Glutamatergic neuron (in vitro differentiated cells): ENCODE measurements at regions not wholly inside any gene's neighbourhood (a gene's known extent, or its start where the extent isn't known, plus 50 kb on each side); places are given as distances from the start of the nearest gene placed in this dataset.

Experiments
- DNase-seq: peaks from one replicate; pipeline ENCODE4 v3.0.0; 2022
- H3K27ac Mint-ChIP-seq: one replicate; pipeline ENCODE4 v1.8.0; 2020; ENCODE audit warnings: mild to moderate bottlenecking, mixed read lengths, inconsistent platforms; ENCODE audit not compliant: unreplicated experiment
- H3K27me3 Mint-ChIP-seq: one replicate; pipeline ENCODE4 v1.8.0; 2020; ENCODE audit warnings: mild to moderate bottlenecking, moderate library complexity, mixed read lengths, inconsistent platforms; ENCODE audit not compliant: unreplicated experiment
- H3K36me3 Mint-ChIP-seq: one replicate; pipeline ENCODE4 v1.8.0; 2020; ENCODE audit warnings: mild to moderate bottlenecking, mixed read lengths, inconsistent platforms; ENCODE audit not compliant: unreplicated experiment
- H3K4me1 Mint-ChIP-seq: one replicate; pipeline ENCODE4 v1.8.0; 2020; ENCODE audit warnings: mild to moderate bottlenecking, low read depth, mixed read lengths, inconsistent platforms; ENCODE audit not compliant: unreplicated experiment
- H3K4me3 Mint-ChIP-seq: one replicate; pipeline ENCODE4 v1.8.0; 2020; ENCODE audit warnings: mild to moderate bottlenecking, mixed read lengths, inconsistent platforms; ENCODE audit not compliant: unreplicated experiment
- H3K9me3 Mint-ChIP-seq: one replicate; pipeline ENCODE4 v1.8.0; 2020; ENCODE audit warnings: mild to moderate bottlenecking, moderate library complexity, mixed read lengths, inconsistent platforms; ENCODE audit not compliant: unreplicated experiment
- CTCF ChIP-seq: fragments of 200-600 bp; sonication (generic); IDR thresholded peaks from one replicate; pipeline ENCODE4 v1.5.0; 2021; ENCODE audit not compliant: partially characterized antibody, unreplicated experiment

- Mint-ChIP-seq H3K9me3 (no peaks in the 10 kb centered on the region), H3K27ac (no peak overlapping the region), H3K27me3 (no peaks in the 10 kb centered on the region), H3K4me3 (no peak overlapping the region), H3K4me1 (no peaks in the 10 kb centered on the region), H3K36me3 (peaks cover 5% of the 10 kb centered on the region)
- no peak for DNase-seq
- no peak for TF ChIP-seq CTCF
Measured at GRCh38 chr6:119844387-119844786, 494.8 kb upstream of the MAN1A1 start.

- H3K36me3 Mint-ChIP-seq: peaks cover 5% of the 10 kb centered on the region
- no peaks in the 10 kb centered on the region for H3K4me1 Mint-ChIP-seq
- H3K27ac Mint-ChIP-seq: no peak overlapping the region
- H3K9me3 Mint-ChIP-seq: no peaks in the 10 kb centered on the region
- no peak for TF ChIP-seq CTCF
- H3K27me3 Mint-ChIP-seq: no peaks in the 10 kb centered on the region
- no peak for DNase-seq
- H3K4me3 Mint-ChIP-seq: no peak overlapping the region
Measured at GRCh38 chr6:119842191-119842590, 492.6 kb upstream of the MAN1A1 start.

DNA sequence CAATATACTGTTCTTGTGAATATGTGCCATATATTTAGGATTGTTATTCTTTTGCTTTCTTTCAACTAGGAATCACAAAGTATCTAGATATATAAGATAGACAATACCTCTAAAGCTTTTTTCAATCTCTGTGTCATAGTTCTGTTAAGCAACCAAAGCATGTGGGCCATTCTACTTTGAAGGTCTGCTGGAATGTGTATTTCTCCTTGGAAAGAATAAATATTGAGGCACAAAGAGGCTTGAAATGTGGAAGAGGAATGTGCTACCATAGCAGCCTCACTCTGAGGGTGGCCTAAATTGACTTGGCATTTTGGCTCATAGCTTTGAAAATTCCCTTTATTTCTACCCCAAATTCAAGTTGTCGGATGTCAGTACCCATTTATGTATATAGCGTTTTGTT lies 488.5 kb upstream of the MAN1A1 start:
- Mint-ChIP-seq H3K27me3 (no peaks in the 10 kb centered on the region), H3K36me3 (peaks cover 5% of the 10 kb centered on the region), H3K4me1 (no peaks in the 10 kb centered on the region), H3K4me3 (no peak overlapping the region), H3K27ac (no peak overlapping the region), H3K9me3 (no peaks in the 10 kb centered on the region)
- DNase-seq: no peak
- no peak for TF ChIP-seq CTCF

DNA sequence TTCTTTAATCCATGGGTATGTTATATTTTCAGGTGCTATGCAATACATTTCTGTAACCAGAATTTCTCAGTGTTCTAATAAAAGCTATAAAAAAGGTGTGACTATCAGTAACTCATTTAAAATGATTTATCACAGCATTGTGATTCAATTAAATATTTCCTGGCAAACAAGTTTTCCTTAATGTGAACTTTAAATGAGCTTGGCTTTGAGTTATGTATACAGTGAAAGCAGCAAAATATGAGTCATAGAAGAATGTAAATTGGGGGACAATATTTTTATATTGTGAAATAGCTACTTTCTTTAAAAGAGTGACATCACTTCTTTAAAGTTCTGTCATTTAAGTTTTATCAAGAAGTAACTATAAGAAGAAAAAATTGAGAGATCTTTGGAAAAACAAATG lies 484.9 kb upstream of the MAN1A1 start:
- H3K4me1 Mint-ChIP-seq: peaks cover 4% of the 10 kb centered on the region
- H3K4me3 Mint-ChIP-seq: no peak overlapping the region
- no peak for TF ChIP-seq CTCF
- H3K9me3 Mint-ChIP-seq: no peaks in the 10 kb centered on the region
- no peaks in the 10 kb centered on the region for H3K36me3 Mint-ChIP-seq
- no peak overlapping the region for H3K27ac Mint-ChIP-seq
- DNase-seq: no peak
- no peaks in the 10 kb centered on the region for H3K27me3 Mint-ChIP-seq

DNA sequence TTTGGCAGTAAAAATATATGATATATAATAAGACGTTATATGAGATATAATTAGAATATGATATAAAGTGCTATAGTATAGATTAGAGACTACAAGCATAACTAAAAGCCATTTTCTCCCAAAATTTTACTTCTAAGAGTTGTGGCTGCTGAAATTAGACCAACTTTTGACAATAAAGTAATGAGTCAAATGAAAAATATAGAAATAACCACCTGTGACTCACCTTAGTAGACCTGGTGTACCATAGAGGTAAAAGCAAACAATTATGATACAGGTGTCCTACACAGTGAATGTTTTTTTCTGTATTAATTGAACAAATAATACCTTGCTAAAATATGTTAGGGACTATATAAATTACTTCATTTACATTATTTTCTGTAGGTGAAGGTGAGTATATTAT lies 482.9 kb upstream of the MAN1A1 start:
- TF ChIP-seq CTCF: no peak
- no peaks in the 10 kb centered on the region for H3K27me3 Mint-ChIP-seq
- H3K36me3 Mint-ChIP-seq: no peaks in the 10 kb centered on the region
- H3K4me1 Mint-ChIP-seq: peaks cover 4% of the 10 kb centered on the region
- H3K9me3 Mint-ChIP-seq: no peaks in the 10 kb centered on the region
- no peak for DNase-seq
- no peak overlapping the region for H3K4me3 Mint-ChIP-seq
- H3K27ac Mint-ChIP-seq: no peak overlapping the region
